Motor neuron (in vitro differentiated cells): ENCODE measurements at regions not wholly inside any gene's neighbourhood (a gene's known extent, or its start where the extent isn't known, plus 50 kb on each side); places are given as distances from the start of the nearest gene placed in this dataset.

Experiments used
- ATAC-seq, 8 experiments: fragments of 200-7000 bp; cut with Tn5 transposase; replicated peaks in 6 of 8; 2 replicates each; pipeline ENCODE4 v1.8.0; 2021; ENCODE audit warnings: mild to moderate bottlenecking in 8 of 8, moderate library complexity in 8 of 8
- H3K27ac ChIP-seq, 2 donors: fragments of 250-450 bp; sonication (Bioruptor Pico); 2 replicates each; pipeline ENCODE4 v1.9.0; 2021; ENCODE audit warnings: antibody characterized with exemption in 2 of 2, mild to moderate bottlenecking in 2 of 2, moderate library complexity in 1 of 2
- H3K4me1 ChIP-seq, 2 donors: fragments of 250-450 bp; sonication (Bioruptor Pico); replicated peaks in 1 of 2; 2 replicates each; pipeline ENCODE4 v1.6.1; 2021; ENCODE audit warnings: antibody characterized with exemption in 2 of 2, mild to moderate bottlenecking in 2 of 2, moderate library complexity in 1 of 2
- H3K4me3 ChIP-seq, 5 donors: fragments of 250-450 bp; sonication (Bioruptor Pico); 2 replicates each; pipeline ENCODE4 v1.9.0; 2021; ENCODE audit warnings: antibody characterized with exemption in 5 of 5, mild to moderate bottlenecking in 5 of 5, moderate library complexity in 4 of 5
- WGBS, 10 experiments: fragments of 450-650 bp; shearing (Covaris generic); methylation state at CpG; one replicate each; pipeline ENCODE4 v1.0.0; 2022; 5-methylcytosine and 5-hydroxymethylcytosine counted together
- in situ Hi-C, 9 experiments: fragments of 400-800 bp; cut with MboI; loops; one replicate each; pipeline ENCODE4 v1.15.0; 2021; ENCODE audit warnings: low sequenced_read_pairs in 9 of 9, low pct_unique_long_range_greater_than_20kb in 2 of 9; ENCODE audit not compliant: unreplicated experiment in 9 of 9

DNA sequence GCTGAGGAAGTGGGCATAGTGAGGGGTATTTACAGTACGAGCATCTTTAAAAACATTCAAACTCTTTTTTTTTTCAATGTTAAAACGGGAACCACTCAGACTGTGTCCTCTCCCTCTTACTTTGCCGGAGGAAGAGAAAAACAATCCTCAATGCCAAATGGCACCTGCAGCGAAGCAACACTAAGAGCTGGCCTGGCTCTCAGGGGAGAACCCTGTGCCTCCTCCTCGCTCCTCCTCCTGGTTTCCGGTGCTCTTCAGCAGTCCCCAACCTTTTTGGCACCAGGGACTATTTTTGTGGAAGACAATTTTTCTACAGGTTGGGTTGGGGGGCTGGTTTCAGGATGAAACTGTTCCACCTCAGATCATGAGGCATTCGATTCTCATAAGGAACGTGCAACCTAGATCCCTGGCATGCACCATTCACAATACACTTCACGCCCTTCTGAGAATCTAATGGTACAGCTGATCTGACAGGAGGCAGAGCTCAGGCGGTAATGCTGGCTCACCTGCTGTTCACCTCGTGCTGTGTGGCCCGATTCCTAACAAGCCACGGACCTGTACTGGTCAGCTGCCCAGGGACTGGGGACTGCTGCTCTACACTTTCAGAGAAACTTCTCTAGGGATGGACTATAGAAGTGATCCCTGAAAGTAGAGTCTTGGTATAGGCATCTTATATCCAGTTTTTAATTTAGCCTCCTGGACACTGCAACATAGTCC, 404.1 kb downstream of the RAPGEF2 start:
- peaks cover 21 to 36% of the 10 kb centered on the region in 2 donors for H3K4me1 ChIP-seq
- no peak overlapping the region for H3K4me3 ChIP-seq
- in situ Hi-C loops, result no loop called here
- ATAC-seq, result no peak
- no peak overlapping the region for H3K27ac ChIP-seq
- WGBS, 10 experiments, result 31 to 93% (median 81%) methylated on average over 1 to 10 of the region's 13 CpGs; no CpG with 5 or more reads in 1 of the 10 experiments

DNA sequence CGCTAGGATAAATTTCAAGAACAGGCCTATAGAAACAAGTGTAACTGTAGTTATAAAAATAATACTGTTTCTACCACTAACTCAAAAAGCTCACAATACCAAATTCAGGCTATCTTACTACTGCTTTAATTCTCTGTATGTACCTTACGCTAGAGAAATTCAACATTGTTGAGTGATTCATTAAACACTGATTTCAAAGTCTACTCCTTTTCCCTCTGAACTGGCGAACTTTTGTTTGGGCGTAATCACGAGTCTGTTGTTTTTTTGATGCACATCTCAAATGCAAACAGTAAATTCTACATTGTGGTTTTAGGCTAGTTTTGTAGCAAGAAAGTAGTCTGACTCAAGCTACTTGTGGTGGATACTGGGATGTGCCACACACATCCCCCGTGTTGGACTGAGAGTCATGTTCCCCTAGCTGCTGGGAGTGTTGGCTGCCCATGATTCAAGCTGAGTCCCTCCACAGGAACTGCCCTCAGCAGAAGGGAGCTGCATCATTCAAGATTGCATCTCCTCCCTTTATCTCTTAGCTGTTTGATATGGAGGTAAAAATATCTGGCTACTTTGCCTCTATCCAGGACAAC, 406.1 kb downstream of the RAPGEF2 start:
- WGBS, 10 experiments, result 35 to 100% (median 86%) methylated on average over 2 to 6 of the region's 6 CpGs; no CpG with 5 or more reads in 1 of the 10 experiments
- ATAC-seq, result peak in 2 of 8 experiments; percentile 56 to 88
- no peak overlapping the region for H3K4me3 ChIP-seq
- H3K4me1 ChIP-seq, result peaks cover 14 to 21% of the 10 kb centered on the region in 2 donors
- no peak overlapping the region for H3K27ac ChIP-seq
- in situ Hi-C loops, result no loop called here

DNA sequence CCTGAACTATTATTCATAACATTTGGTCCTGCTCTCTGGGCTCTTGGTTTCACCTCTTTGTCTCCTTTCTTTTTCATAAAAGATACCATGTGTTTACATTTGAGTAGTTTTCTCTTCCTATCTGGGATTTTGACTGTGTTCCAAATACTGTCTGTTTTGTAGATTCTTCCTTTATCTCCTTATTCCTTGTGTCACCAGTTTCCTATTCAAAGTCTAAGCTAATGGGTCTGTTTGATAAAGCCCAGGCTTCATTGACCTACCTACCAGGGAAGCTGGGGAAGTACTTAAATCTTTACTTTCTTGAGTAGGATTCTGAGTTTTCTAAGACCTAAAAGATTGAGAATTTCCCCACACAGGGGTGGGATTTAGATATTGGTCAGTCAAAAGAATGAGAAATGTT, 409.5 kb downstream of the RAPGEF2 start:
- no peak overlapping the region for H3K27ac ChIP-seq
- ATAC-seq, result no peak
- no peak overlapping the region for H3K4me3 ChIP-seq
- in situ Hi-C loops, result no loop called here
- peaks cover 0 to 6% of the 10 kb centered on the region in 2 donors for H3K4me1 ChIP-seq

DNA sequence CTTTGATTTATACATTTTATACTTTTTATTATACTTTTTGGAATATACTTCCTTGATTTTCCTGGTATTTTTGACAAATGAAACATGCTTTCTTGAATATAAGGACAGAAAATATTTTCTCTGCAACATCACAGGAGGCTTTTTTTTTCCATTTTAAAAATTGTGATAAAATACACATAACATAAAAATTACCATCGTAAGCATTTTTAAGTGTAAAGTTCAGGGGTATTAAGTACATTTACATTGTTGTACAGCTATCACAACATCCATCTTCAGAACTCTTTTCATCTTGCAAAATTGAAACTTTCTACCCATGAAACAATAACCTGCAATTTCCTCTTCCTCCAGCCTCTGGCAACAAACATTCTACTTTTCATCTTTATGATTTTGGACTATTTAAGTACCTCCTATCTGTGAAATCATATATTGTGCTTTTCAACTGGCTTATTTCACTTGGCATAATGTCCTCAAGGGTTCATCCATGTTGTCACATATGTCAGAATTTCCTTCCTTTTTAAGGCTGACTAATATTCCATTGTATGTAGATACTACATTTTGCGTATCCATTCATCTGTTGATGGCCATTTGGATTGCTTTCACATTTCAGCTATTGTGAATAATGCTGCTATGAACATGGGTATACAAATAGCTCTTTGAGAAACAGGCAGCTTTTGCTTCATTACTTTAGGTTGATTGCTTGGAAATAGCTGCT, 412.6 kb downstream of the RAPGEF2 start:
- H3K27ac ChIP-seq, result no peak overlapping the region
- in situ Hi-C loops, result no loop called here
- WGBS, 10 experiments, result 7 to 100% (median 88%) methylated on average over 2 of the region's 2 CpGs
- H3K4me3 ChIP-seq, result no peak overlapping the region
- peaks cover 0 to 6% of the 10 kb centered on the region in 2 donors for H3K4me1 ChIP-seq
- no peak for ATAC-seq

DNA sequence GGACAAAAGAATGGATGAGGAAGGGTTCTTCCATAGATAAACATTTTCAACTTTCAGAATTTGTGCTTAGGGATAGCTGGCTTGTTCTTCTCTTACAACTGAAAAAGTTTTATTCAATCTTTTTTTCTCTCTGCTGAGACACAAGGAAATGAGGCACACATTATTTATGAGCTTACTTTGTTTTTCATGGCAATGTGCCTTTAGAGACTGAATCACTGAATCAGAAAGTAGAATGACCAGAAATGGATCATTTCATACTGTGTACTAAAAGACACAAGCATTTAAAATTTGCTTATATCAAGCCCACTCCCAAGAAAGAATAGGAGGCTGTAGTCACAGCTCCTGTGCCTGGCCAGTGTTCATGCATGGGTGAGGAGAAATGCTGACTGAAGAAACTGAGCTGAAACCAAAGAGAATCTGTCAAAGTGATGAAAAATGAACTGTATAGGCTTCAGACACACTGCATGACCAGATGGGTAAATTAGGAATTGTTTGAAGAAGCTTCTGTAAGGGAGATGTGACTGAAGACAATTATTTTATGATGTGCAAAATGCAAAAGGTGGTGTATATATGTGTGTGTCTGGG, 413.8 kb downstream of the RAPGEF2 start:
- peak in 3 of 8 experiments; percentile 47 to 52 (median 50) for ATAC-seq
- peaks cover 0 to 6% of the 10 kb centered on the region in 2 donors for H3K4me1 ChIP-seq
- no peak overlapping the region for H3K4me3 ChIP-seq
- peak overlapping the region in 1 of 2 donors; percentile 26 for H3K27ac ChIP-seq
- in situ Hi-C loops, result no loop called here

DNA sequence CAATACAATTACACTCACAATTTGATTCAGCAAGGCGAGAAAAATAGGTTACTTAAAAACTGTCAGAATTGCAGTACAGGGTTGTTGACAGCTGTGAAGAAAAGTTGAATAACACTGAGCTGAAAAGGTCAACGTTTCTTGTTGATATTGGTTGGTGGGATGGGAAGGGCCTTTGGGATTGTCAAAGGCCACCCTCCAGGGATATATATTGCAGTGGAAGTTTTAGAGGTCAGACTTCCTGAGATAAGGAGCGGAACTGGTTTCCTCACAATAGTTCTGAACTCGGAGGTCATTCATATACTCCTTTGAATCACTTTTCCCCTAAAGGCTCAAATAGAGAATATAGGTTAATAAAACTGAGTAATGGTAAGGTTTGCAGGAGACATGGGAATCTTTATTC, 417.2 kb downstream of the RAPGEF2 start:
- peaks cover 0 to 6% of the 10 kb centered on the region in 2 donors for H3K4me1 ChIP-seq
- in situ Hi-C loops, result no loop called here
- no peak for ATAC-seq
- H3K27ac ChIP-seq, result no peak overlapping the region
- no peak overlapping the region for H3K4me3 ChIP-seq
- WGBS, 10 experiments, result 3 to 100% (median 69%) methylated on average over 1 to 4 of the region's 4 CpGs

DNA sequence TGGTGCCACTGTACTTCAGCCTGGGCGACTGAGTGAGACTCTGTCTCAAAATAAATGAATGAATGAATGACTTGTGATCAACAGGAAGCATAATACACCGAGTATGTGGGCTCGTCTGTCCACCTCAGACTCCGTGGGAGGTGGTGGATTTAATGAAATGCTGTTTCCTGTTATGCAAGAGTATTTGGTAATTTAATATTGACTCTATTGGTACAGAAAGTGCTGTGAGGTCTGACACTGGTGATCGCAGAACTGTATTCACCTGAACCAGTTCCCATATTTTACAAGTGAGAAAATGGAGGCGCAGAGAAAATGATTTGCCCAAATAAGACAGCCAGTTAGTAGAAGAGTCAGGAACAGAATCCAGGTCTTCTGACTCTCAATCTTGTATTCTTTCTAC, 423.3 kb downstream of the RAPGEF2 start:
- Histone ChIP-seq H3K27ac (no peak overlapping the region), H3K4me1 (no peaks in the 10 kb centered on the region), H3K4me3 (no peak overlapping the region)
- in situ Hi-C loops, result no loop called here
- WGBS, 10 experiments, result 27 to 100% (median 94%) methylated on average over 1 to 6 of the region's 6 CpGs
- ATAC-seq, result no peak

DNA sequence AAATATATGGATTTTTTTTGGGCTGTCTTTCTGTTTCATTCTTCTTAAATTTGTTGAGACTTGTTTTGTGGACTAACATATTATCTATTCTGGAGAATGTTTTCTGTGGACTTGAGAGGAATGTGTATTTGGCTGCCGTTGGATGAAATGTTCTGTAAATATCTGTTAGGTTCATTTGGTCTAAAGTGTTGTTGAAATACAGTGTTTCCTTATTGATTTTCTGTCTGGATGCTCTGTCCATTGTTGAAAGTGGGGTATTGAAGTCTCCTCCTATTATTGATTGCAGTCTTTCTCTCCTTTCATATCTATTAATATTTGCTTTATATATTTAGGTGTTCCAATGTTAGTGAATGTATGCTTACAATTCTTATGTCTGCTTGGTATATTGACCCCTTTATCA, 431.8 kb downstream of the RAPGEF2 start:
- no peak overlapping the region for H3K27ac ChIP-seq
- H3K4me1 ChIP-seq, result peaks cover 0 to 3% of the 10 kb centered on the region in 2 donors
- ATAC-seq, result no peak
- no peak overlapping the region for H3K4me3 ChIP-seq
- in situ Hi-C loops, result no loop called here
- WGBS, 10 experiments, result 0 to 100% (median 43%) methylated on average over 1 of the region's 1 CpG; no CpG with 5 or more reads in 2 of the 10 experiments

DNA sequence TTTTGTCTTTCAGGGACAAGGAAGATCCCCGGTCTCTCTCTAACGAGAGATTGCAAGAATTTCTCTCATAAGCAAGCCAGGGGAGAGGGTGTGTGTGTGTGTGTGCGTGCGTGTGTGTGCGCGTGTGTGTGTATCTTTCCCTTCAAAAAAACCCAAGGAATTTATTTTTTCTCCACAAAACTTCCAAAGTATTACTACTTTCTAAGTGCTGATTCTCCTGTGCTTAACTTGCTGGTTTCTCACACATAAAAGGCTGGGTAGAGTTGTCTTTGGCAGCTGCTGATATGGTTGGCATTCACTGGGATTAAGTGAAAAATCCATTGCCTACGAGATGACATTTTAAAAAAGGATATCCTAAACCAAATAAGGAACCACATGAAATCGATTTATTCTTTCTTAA, 435.7 kb downstream of the RAPGEF2 start:
- 0 to 79% (median 62%) methylated on average over 1 to 7 of the region's 8 CpGs; no CpG with 5 or more reads in 2 of the 10 experiments for WGBS, 10 experiments
- H3K27ac ChIP-seq, result no peak overlapping the region
- no peak for ATAC-seq
- no peak overlapping the region for H3K4me3 ChIP-seq
- H3K4me1 ChIP-seq, result peaks cover 0 to 6% of the 10 kb centered on the region in 2 donors
- in situ Hi-C loops, result no loop called here

DNA sequence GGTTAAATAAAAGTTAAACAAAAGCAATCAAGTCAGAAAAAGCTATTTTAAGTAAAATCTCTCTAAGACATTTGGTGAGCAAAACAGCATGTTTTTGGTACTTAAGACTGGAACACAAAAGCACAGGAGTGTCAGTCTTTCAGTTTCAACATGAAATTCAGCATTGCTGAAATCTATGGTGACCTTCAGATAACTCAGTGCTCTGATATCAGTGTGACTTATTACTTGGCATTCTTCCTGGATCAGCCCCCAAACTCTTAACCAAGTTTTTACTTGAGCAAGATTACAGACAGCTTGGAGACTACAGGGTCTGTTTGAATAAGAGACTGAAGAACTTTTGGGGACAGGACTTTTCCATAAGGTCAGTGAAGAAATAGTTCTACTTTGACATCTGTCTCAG, 437.2 kb downstream of the RAPGEF2 start:
- ATAC-seq, result no peak
- no peak overlapping the region for H3K4me3 ChIP-seq
- in situ Hi-C loops, result no loop called here
- H3K27ac ChIP-seq, result no peak overlapping the region
- H3K4me1 ChIP-seq, result peaks cover 0 to 3% of the 10 kb centered on the region in 2 donors

DNA sequence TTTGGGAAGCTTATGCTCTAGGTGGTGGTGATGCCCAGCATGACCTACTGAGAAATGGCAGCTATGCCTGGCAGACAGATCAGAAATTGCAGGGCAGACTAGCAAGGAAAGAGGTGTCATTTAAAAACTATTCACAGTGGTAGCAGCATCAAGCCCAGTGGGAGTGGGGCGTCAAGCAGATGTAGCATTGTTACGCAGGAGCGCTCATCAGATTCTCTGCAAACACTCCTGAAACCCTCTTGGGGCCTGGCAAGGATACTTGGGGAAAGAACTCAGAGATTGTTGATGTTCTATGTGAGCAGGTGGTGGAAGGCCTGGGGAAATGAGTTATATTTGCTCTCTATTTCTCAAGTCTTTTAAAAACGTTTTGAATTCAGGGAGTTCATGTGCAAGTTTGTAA, 437.6 kb downstream of the RAPGEF2 start:
- WGBS, 10 experiments, result 0 to 71% (median 25%) methylated on average over 1 to 4 of the region's 4 CpGs; no CpG with 5 or more reads in 1 of the 10 experiments
- in situ Hi-C loops, result no loop called here
- no peak overlapping the region for H3K27ac ChIP-seq
- no peak overlapping the region for H3K4me3 ChIP-seq
- ATAC-seq, result no peak
- peaks cover 0 to 3% of the 10 kb centered on the region in 2 donors for H3K4me1 ChIP-seq

DNA sequence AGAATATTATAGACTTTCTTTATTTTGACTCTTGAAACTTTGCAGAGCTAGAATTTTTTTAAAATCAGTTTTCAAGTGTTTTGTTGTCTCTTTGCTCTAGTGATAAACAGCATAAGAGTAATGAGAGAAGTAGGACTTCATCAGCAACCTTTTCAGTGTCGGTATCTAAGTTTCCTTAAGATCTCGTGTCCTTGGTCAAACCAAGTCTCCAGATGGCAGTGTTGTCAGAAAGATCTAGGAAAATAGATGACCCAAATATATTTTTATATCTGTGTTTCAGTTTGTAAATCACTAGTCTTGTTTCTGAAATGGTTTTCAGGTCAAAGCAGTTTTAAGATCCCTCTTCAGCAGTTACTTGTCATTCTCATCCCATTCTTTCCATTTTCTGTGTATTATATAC, 438.3 kb downstream of the RAPGEF2 start:
- 0 to 100% (median 75%) methylated on average over 1 to 2 of the region's 2 CpGs; no CpG with 5 or more reads in 1 of the 10 experiments for WGBS, 10 experiments
- Histone ChIP-seq H3K27ac (no peak overlapping the region), H3K4me1 (peaks cover 0 to 3% of the 10 kb centered on the region in 2 donors), H3K4me3 (no peak overlapping the region)
- ATAC-seq, result no peak
- in situ Hi-C loops, result no loop called here

DNA sequence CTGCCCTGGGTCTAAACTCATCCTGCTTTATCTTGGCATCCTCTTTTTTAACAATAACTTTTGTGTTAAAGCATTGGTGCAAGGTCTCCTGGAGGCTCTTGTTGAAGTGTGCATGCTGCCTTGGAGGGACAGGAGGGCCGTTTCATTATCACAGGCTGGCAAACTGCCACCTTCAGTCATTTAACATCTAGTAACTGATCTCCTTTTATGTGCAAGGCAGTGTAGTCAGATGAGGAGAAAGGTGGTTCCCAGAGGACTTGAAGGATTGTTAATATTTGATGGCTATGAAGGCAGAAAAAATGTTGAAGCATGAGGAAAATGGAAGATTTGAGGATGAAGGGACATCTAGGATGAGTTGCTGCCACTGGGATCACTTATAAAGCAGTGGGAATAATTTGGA, 439.4 kb downstream of the RAPGEF2 start:
- 0 to 80% (median 58%) methylated on average over 1 of the region's 1 CpG; no CpG with 5 or more reads in 3 of the 10 experiments for WGBS, 10 experiments
- in situ Hi-C loops, result no loop called here
- Histone ChIP-seq H3K4me1 (peaks cover 0 to 3% of the 10 kb centered on the region in 2 donors), H3K4me3 (no peak overlapping the region), H3K27ac (no peak overlapping the region)
- ATAC-seq, result no peak
